ENCODE measurements at regions not wholly inside any gene's neighbourhood (a gene's known extent, or its start where the extent isn't known, plus 50 kb on each side); places are given as distances from the start of the nearest gene placed in this dataset.

DNA sequence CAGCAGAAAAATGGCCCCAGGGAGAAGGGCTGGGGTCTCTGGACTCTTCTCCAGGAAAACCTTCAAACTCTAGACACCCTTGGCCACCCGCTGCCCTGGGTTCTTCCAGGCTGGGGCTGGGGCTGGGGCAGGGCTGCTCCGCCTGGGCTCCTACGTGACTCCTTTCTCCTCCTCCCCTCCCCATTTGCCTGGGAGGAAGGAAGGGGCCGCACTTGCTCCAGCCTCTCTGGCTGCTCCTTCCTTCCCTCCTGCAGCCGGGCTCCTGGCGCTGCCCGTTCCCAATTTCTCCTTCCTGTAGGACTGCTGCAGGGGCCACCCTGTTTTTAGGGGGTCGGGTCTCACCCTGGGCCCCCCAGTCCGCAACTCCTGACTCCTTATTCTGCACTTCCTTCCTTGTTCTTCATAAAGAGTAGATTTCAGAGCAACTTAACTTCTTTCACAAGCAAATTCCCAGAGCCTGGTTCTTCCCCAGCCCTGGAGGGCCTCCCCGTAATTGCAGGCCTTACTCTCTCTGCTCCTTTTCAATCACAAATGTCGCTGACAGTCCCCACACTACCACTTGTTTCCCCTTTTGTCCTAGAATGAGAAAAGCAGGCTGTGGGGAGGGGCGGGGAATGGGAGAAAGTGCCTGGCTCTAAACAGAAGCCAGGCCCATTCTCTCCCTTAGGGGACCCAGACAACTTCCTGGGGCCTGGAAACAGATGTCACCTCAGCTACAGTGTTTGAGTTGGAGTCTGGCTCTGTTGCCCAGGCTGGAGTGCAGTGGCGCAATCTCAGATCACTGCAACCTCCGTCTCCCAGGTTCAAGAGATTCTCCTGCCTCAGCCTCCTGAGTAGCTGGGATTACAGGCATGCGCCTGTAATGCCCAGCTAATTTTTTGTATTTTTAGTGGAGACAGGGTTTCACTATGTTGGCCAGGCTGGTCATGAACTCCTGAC, 137.8 kb downstream of the ENGASE start:
- in situ Hi-C loops (cut with HindIII; ENCODE audit: low pct_unique_long_range_greater_than_20kb, low sequenced_read_pairs): no loop called here

DNA sequence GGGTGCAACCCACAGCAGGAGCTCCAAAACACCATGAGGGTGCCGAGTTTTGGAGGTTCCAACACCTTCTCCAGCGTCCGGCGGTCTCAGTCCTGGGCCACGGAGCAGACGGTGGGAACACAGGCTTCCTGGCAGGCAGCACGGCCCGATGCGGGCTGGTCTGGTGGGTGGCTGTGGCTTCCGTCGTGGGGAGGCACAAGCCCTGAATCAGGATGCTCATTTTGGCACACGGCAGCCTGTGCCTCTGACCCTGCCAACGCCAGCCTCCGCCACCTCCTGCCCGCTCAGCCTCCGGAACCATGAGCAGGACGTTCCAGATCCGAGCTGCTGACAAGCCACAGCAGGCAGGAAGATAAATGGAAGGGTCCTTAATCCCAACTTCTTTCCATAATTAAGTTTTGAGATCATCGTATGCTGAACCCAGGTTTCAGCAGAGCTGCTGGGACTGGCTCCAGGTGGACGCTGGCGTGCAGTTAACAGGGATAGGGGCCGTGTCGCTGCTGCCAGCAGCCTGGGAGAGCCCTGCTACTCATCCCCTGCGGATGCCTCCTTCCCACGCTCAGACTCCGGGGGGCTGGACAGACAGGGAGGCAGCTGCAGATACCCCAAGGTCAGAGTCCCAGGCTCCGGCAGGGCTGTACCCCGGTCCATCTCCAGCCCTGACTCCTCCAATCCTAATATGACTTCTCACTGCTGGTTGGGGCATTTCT, 136.6 kb downstream of the ENGASE start:
- POLR2A ChIA-PET: no interaction called here
- DNase-seq (ENCODE audit: low read depth, low spot score) (no peak), ATAC-seq (no peak)
- H3K27me3 ChIP-seq (ENCODE audit: control insufficient read depth, insufficient read depth, low read length): peaks cover 28% of the 10 kb centered on the region
- no peak overlapping the region for H3K27ac ChIP-seq (ENCODE audit: low read length)
- intact Hi-C loops (cut with micrococcal nuclease; ENCODE audit: unreplicated experiment) (no loop called here), in situ Hi-C loops (cut with HindIII; ENCODE audit: low pct_unique_long_range_greater_than_20kb, low sequenced_read_pairs) (no loop called here)
- TF ChIP-seq TCF7L2 (IDR thresholded peaks at IDR 0.05; ENCODE audit: low read depth, low read length) (no peak), POLR2AphosphoS5 (IDR thresholded peaks at IDR 0.05; ENCODE audit: low read depth, low read length) (no peak), SIN3A (IDR thresholded peaks at IDR 0.05; ENCODE audit: borderline replicate concordance, insufficient read depth, low read depth, low read length) (no peak)
- TF ChIP-seq, protein P1, sequence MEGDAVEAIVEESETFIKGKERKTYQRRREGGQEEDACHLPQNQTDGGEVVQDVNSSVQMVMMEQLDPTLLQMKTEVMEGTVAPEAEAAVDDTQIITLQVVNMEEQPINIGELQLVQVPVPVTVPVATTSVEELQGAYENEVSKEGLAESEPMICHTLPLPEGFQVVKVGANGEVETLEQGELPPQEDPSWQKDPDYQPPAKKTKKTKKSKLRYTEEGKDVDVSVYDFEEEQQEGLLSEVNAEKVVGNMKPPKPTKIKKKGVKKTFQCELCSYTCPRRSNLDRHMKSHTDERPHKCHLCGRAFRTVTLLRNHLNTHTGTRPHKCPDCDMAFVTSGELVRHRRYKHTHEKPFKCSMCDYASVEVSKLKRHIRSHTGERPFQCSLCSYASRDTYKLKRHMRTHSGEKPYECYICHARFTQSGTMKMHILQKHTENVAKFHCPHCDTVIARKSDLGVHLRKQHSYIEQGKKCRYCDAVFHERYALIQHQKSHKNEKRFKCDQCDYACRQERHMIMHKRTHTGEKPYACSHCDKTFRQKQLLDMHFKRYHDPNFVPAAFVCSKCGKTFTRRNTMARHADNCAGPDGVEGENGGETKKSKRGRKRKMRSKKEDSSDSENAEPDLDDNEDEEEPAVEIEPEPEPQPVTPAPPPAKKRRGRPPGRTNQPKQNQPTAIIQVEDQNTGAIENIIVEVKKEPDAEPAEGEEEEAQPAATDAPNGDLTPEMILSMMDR (IDR thresholded peaks at IDR 0.05): no peak
- TF ChIP-seq, protein P2, sequence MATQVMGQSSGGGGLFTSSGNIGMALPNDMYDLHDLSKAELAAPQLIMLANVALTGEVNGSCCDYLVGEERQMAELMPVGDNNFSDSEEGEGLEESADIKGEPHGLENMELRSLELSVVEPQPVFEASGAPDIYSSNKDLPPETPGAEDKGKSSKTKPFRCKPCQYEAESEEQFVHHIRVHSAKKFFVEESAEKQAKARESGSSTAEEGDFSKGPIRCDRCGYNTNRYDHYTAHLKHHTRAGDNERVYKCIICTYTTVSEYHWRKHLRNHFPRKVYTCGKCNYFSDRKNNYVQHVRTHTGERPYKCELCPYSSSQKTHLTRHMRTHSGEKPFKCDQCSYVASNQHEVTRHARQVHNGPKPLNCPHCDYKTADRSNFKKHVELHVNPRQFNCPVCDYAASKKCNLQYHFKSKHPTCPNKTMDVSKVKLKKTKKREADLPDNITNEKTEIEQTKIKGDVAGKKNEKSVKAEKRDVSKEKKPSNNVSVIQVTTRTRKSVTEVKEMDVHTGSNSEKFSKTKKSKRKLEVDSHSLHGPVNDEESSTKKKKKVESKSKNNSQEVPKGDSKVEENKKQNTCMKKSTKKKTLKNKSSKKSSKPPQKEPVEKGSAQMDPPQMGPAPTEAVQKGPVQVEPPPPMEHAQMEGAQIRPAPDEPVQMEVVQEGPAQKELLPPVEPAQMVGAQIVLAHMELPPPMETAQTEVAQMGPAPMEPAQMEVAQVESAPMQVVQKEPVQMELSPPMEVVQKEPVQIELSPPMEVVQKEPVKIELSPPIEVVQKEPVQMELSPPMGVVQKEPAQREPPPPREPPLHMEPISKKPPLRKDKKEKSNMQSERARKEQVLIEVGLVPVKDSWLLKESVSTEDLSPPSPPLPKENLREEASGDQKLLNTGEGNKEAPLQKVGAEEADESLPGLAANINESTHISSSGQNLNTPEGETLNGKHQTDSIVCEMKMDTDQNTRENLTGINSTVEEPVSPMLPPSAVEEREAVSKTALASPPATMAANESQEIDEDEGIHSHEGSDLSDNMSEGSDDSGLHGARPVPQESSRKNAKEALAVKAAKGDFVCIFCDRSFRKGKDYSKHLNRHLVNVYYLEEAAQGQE (IDR thresholded peaks at IDR 0.05; ENCODE audit: insufficient read depth in 1 of 2, low read depth in 2 of 2, low read length in 1 of 2): no peak
- no TSS peak for BruUV-seq (replicated peaks)
- H3K4me3 ChIP-seq (ENCODE audit: low read depth in 2 of 2, low read length in 2 of 2): no peak overlapping the region
- H3K36me3 ChIP-seq (ENCODE audit: control insufficient read depth, insufficient read depth, low read length): no peaks in the 10 kb centered on the region
- H3K4me1 ChIP-seq (ENCODE audit: control insufficient read depth, insufficient read depth, low read length): no peaks in the 10 kb centered on the region
- no peaks in the 10 kb centered on the region for H3K9me3 ChIP-seq (ENCODE audit: control insufficient read depth, insufficient read depth, low read depth, low read length)
- CTCF ChIA-PET: no interaction called here

More for the DNA sequence above, 137.8 kb downstream of the ENGASE start:
- H3K36me3 ChIP-seq (ENCODE audit: control insufficient read depth, insufficient read depth, low read length): no peaks in the 10 kb centered on the region
- no peak overlapping the region for H3K27ac ChIP-seq (ENCODE audit: low read length)
- intact Hi-C loops (cut with micrococcal nuclease; ENCODE audit: unreplicated experiment): no loop called here
- TF ChIP-seq, protein P2 (IDR thresholded peaks at IDR 0.05; ENCODE audit: insufficient read depth in 1 of 2, low read depth in 2 of 2, low read length in 1 of 2): no peak
- TF ChIP-seq SIN3A (IDR thresholded peaks at IDR 0.05; ENCODE audit: borderline replicate concordance, insufficient read depth, low read depth, low read length) (no peak), POLR2AphosphoS5 (IDR thresholded peaks at IDR 0.05; ENCODE audit: low read depth, low read length) (no peak), TCF7L2 (IDR thresholded peaks at IDR 0.05; ENCODE audit: low read depth, low read length) (no peak)
- TF ChIP-seq, protein P1 (IDR thresholded peaks at IDR 0.05): no peak
- H3K9me3 ChIP-seq (ENCODE audit: control insufficient read depth, insufficient read depth, low read depth, low read length): no peaks in the 10 kb centered on the region
- no TSS peak for BruUV-seq (replicated peaks)
- peaks cover 23% of the 10 kb centered on the region for H3K27me3 ChIP-seq (ENCODE audit: control insufficient read depth, insufficient read depth, low read length)
- POLR2A ChIA-PET: no interaction called here
- DNase-seq (ENCODE audit: low read depth, low spot score) (no peak), ATAC-seq (no peak)
- H3K4me3 ChIP-seq (ENCODE audit: low read depth in 2 of 2, low read length in 2 of 2): no peak overlapping the region
- H3K4me1 ChIP-seq (ENCODE audit: control insufficient read depth, insufficient read depth, low read length): no peaks in the 10 kb centered on the region
- CTCF ChIA-PET: no interaction called here
